OCI-LY3 (cell line): ENCODE measurements at regions not wholly inside any gene's neighbourhood (a gene's known extent, or its start where the extent isn't known, plus 50 kb on each side); places are given as distances from the start of the nearest gene placed in this dataset.

Source experiments
- H2AFZ ChIP-seq: fragments of 200-600, 300-600 bp; shearing (Covaris generic); 2 replicates; pipeline ENCODE4 v1.6.0; 2014; ENCODE audit warnings: antibody characterized with exemption, low read depth, low read length
- H3K27ac ChIP-seq: fragments of 200-600, 300-600 bp; sonication (generic); 2 replicates; pipeline ENCODE4 v1.5.1; 2014; ENCODE audit warnings: mild to moderate bottlenecking, low read length, moderate library complexity, mixed read lengths
- H3K27me3 ChIP-seq: fragments of 200-600, 300-600 bp; sonication (generic); 2 replicates; pipeline ENCODE4 v1.6.1; 2014; ENCODE audit warnings: low read depth, low read length, mixed read lengths
- H3K36me3 ChIP-seq: fragments of 200-600, 300-600 bp; sonication (generic); replicated peaks from 2 replicates; pipeline ENCODE3; 2014; ENCODE audit warnings: low read depth, low read length, mixed read lengths
- H3K4me1 ChIP-seq: fragments of 300-600, 200-600 bp; sonication (generic); 2 replicates; pipeline ENCODE4 v1.6.1; 2014; ENCODE audit warnings: low read length, mixed read lengths
- H3K4me2 ChIP-seq: fragments of 200-600, 300-600 bp; sonication (generic); 2 replicates; pipeline ENCODE4 v1.6.1; 2014; ENCODE audit warnings: low read length, mixed read lengths
- H3K4me3 ChIP-seq: fragments of 300-600, 200-600 bp; sonication (generic); 2 replicates; pipeline ENCODE4 v1.5.1; 2014; ENCODE audit warnings: antibody characterized with exemption, mild to moderate bottlenecking, low read length, moderate library complexity
- H3K79me2 ChIP-seq: fragments of 300-600, 200-600 bp; shearing (Covaris generic); 2 replicates; pipeline ENCODE4 v1.6.1; 2014; ENCODE audit warnings: mild to moderate bottlenecking, low read length, mixed read lengths
- H3K9ac ChIP-seq: fragments of 300-600, 200-600 bp; shearing (Covaris generic); 2 replicates; pipeline ENCODE4 v1.6.0; 2014; ENCODE audit warnings: mild to moderate bottlenecking, low read length, moderate library complexity
- H3K9me3 ChIP-seq: fragments of 200-600, 300-600 bp; shearing (Covaris generic); 2 replicates; pipeline ENCODE4 v1.6.1; 2014; ENCODE audit warnings: low read length, mixed read lengths; ENCODE audit not compliant: insufficient read depth
- H4K20me1 ChIP-seq: fragments of 200-600, 300-600 bp; sonication (generic); 2 replicates; pipeline ENCODE4 v1.6.1; 2016; ENCODE audit warnings: low read length, mixed read lengths; ENCODE audit not compliant: insufficient read depth
- CTCF ChIP-seq: fragments of 200-600, 300-600 bp; sonication (generic); IDR thresholded peaks from 2 replicates; pipeline ENCODE4 v1.5.1; 2014; ENCODE audit warnings: antibody characterized with exemption, low read length, low read depth
- EZH2phosphoT487 ChIP-seq: fragments of 200-600 bp; shearing (Covaris generic); IDR thresholded peaks from 2 replicates; pipeline ENCODE4 v1.6.1; 2018; ENCODE audit warnings: antibody characterized with exemption, mixed run types, low read depth

DNA sequence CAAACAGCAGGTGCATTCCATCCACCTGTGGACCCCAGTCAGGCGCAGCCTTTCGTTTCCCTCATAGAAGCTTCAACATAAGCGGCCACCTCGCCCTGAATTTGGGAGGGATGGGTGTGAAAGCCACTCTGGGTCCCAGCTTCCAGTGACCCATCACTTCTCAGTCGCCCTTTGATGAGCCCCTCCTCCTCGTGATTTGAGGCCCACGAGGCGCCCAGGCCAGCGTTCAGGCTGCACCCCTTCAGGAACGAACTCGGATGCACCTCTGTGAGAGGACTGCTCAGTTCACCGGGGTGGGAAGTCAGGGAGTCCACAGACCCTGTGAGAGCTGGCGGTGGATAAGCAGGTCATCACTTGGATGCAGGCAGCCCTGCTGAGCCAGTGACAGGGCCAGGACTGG, 1118.2 kb downstream of the BRD1 start:
- Histone ChIP-seq H3K36me3 (no peaks in the 10 kb centered on the region), H3K79me2 (no peaks in the 10 kb centered on the region), H3K4me3 (no peak overlapping the region), H3K9me3 (no peaks in the 10 kb centered on the region), H3K4me2 (no peak overlapping the region), H3K9ac (no peak overlapping the region), H3K27me3 (no peaks in the 10 kb centered on the region), H3K27ac (no peak overlapping the region), H2AFZ (no peak overlapping the region), H4K20me1 (no peaks in the 10 kb centered on the region), H3K4me1 (no peaks in the 10 kb centered on the region)
- TF ChIP-seq CTCF (no peak), EZH2phosphoT487 (no peak)

DNA sequence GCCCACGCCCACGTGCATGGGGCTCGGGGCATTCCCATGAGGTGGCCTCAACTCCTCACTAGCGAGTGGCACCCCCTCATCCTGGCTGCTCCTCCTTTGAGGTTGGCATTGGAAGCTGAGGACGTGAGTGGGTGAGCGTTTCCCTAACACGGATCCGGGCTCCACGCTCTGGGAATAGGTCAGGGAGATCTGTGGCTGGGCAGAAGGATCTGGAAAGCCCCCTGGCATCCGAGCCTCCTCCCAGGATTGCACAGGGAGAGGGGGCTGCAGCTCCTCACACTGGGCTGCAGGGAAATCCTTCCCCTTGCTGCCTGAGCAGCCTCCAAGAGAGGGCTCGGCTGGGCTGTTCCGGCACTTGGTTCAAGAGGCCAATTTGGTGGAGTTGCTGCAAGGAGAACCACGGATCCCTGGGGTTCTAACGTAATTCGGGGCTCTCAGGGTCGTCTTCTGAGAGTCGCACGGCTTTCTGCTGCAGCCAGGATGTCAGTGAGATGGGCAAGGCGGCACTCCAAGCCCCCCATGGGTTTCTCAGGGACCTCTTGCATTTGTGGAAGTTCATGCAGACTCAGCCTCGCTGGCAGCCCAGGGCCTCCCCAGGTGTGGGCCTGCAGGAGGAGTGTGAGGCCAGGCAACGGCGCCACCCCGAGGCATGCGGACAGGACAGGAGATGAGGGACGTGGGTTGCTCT, 1119.0 kb downstream of the BRD1 start:
- no peaks in the 10 kb centered on the region for H4K20me1 ChIP-seq
- TF ChIP-seq CTCF (no peak), EZH2phosphoT487 (no peak)
- no peak overlapping the region for H3K4me2 ChIP-seq
- no peaks in the 10 kb centered on the region for H3K27me3 ChIP-seq
- H3K9me3 ChIP-seq = no peaks in the 10 kb centered on the region
- no peaks in the 10 kb centered on the region for H3K36me3 ChIP-seq
- no peak overlapping the region for H3K9ac ChIP-seq
- H3K4me3 ChIP-seq = no peak overlapping the region
- H3K79me2 ChIP-seq = no peaks in the 10 kb centered on the region
- H2AFZ ChIP-seq = no peak overlapping the region
- no peak overlapping the region for H3K27ac ChIP-seq
- no peaks in the 10 kb centered on the region for H3K4me1 ChIP-seq

DNA sequence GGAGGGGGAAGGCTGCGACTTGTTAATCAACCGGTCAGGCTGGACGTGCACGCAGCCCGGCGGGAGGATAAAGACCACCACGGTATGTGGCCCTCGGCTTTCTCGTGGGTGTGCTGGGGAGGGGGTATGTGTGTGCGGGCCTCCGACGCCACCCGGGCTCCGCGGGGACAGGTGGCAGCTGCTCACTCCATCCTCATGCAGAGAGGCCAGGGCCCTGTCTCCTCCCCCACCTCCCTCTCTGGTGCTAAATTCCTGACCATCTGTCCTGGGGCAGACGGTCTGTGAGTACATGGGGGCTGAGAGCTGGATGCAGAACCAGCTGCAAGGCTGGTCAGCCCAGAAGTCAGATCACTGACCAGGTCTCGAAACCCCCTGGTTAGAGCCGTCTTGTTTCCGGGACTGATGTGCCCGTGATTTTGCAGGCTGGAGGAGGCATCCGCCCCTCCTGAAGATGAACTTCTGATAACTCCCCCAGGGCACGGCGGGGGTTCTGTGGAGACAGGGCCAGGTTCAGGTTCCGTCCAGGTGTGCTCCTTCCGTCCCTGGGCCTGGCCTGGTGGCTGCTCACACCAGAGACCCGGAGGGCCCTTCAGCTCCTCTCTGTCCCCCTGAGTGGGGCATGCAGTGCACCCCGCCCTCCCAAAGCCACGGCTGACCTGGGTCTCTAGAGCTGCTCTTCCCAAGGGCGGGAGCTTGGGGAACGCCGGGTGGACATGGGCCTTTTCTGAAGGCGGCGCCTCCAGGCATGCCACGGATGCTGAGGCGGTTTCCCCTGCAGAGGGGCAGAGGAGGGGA, 1119.7 kb downstream of the BRD1 start:
- no peak overlapping the region for H3K27ac ChIP-seq
- no peaks in the 10 kb centered on the region for H3K36me3 ChIP-seq
- TF ChIP-seq EZH2phosphoT487 = no peak
- no peak for TF ChIP-seq CTCF
- H3K4me2 ChIP-seq = no peak overlapping the region
- H3K79me2 ChIP-seq = no peaks in the 10 kb centered on the region
- no peak overlapping the region for H3K9ac ChIP-seq
- H3K4me1 ChIP-seq = no peaks in the 10 kb centered on the region
- no peak overlapping the region for H3K4me3 ChIP-seq
- H2AFZ ChIP-seq = no peak overlapping the region
- no peaks in the 10 kb centered on the region for H3K9me3 ChIP-seq
- no peaks in the 10 kb centered on the region for H4K20me1 ChIP-seq
- H3K27me3 ChIP-seq = no peaks in the 10 kb centered on the region

GRCh38 chr22:48706934-48707762, 1120.5 kb downstream of the BRD1 start:
- H4K20me1 ChIP-seq = no peaks in the 10 kb centered on the region
- TF ChIP-seq EZH2phosphoT487 (no peak), CTCF (no peak)
- no peak overlapping the region for H3K4me3 ChIP-seq
- H3K9ac ChIP-seq = no peak overlapping the region
- no peaks in the 10 kb centered on the region for H3K4me1 ChIP-seq
- H3K79me2 ChIP-seq = no peaks in the 10 kb centered on the region
- no peak overlapping the region for H3K4me2 ChIP-seq
- H3K9me3 ChIP-seq = no peaks in the 10 kb centered on the region
- H3K27ac ChIP-seq = no peak overlapping the region
- no peaks in the 10 kb centered on the region for H3K27me3 ChIP-seq
- no peaks in the 10 kb centered on the region for H3K36me3 ChIP-seq
- no peak overlapping the region for H2AFZ ChIP-seq
